Left ventricle myocardium inferior (tissue), 1 donor: ENCODE measurements at regions not wholly inside any gene's neighbourhood (a gene's known extent, or its start where the extent isn't known, plus 50 kb on each side); places are given as distances from the start of the nearest gene placed in this dataset.

Experiments
- DNase-seq: peaks from one replicate; pipeline ENCODE4 v3.0.0-alpha.2; 2020
- H3K27ac ChIP-seq: fragments of 200-600 bp; replicated peaks from 2 replicates; pipeline ENCODE4 v1.8.0; 2021
- H3K27me3 ChIP-seq: fragments of 200-600 bp; 2 replicates; pipeline ENCODE4 v1.8.0; 2021; ENCODE audit warnings: low read depth
- H3K36me3 ChIP-seq: fragments of 200-600 bp; 2 replicates; pipeline ENCODE4 v1.8.0; 2021
- H3K4me1 ChIP-seq: fragments of 200-600 bp; 2 replicates; pipeline ENCODE4 v1.8.0; 2021
- H3K4me3 ChIP-seq: fragments of 200-600 bp; 2 replicates; pipeline ENCODE4 v1.8.0; 2021; ENCODE audit warnings: mild to moderate bottlenecking, moderate library complexity
- H3K9me3 ChIP-seq: fragments of 200-600 bp; replicated peaks from 2 replicates; pipeline ENCODE4 v1.8.0; 2021
- CTCF ChIP-seq: fragments of 200-600 bp; IDR thresholded peaks from 2 replicates; pipeline ENCODE4 v1.8.0; 2021; ENCODE audit warnings: antibody characterized with exemption, mild to moderate bottlenecking, borderline replicate concordance
- intact Hi-C: fragments of 100-400 bp; cut with micrococcal nuclease; formaldehyde crosslinking; loops from one replicate; pipeline ENCODE4 v1.11.0; 2022
- donor health status: DM: no; HTN: yes; CAD: no; lungs with severe emphysema.

- H3K36me3 ChIP-seq: no peaks in the 10 kb centered on the region
- no peak overlapping the region for H3K27ac ChIP-seq
- intact Hi-C loops: loop anchor here (10.0 kb wide), 2 partner anchors 197 to 1003 kb away; no protein-coding TSS in a partner anchor
Measured at GRCh38 chr2:217517402-217517801, 485.4 kb downstream of the TNS1 start.

GRCh38 chr2:217515615-217516309 lies 487.0 kb downstream of the TNS1 start:
- Histone ChIP-seq H3K4me3 (no peak overlapping the region), H3K27ac (no peak overlapping the region), H3K27me3 (no peaks in the 10 kb centered on the region), H3K9me3 (no peaks in the 10 kb centered on the region), H3K36me3 (no peaks in the 10 kb centered on the region), H3K4me1 (peaks cover 22% of the 10 kb centered on the region)
- intact Hi-C loops: loop anchor here (10.0 kb wide), 2 partner anchors 199 to 1001 kb away; no protein-coding TSS in a partner anchor
- no peak for TF ChIP-seq CTCF
- DNase-seq: no peak

More at GRCh38 chr2:217517402-217517801, 485.4 kb downstream of the TNS1 start:
- TF ChIP-seq CTCF: no peak
- Histone ChIP-seq H3K27me3 (no peaks in the 10 kb centered on the region), H3K9me3 (no peaks in the 10 kb centered on the region), H3K4me3 (no peak overlapping the region), H3K4me1 (peaks cover 9% of the 10 kb centered on the region)
- DNase-seq: no peak

- H3K9me3 ChIP-seq: no peaks in the 10 kb centered on the region
- peaks cover 29% of the 10 kb centered on the region for H3K4me1 ChIP-seq
- H3K27ac ChIP-seq: no peak overlapping the region
- no peak for DNase-seq
- no peaks in the 10 kb centered on the region for H3K36me3 ChIP-seq
- TF ChIP-seq CTCF: no peak
- H3K4me3 ChIP-seq: no peak overlapping the region
- intact Hi-C loops: loop anchor here (5.0 to 10.0 kb wide), 4 partner anchors 202 to 998 kb away; partner anchors contain the start of gene IGFBP5
- H3K27me3 ChIP-seq: no peaks in the 10 kb centered on the region
Measured at GRCh38 chr2:217513258-217513657, 489.5 kb downstream of the TNS1 start.

- H3K27ac ChIP-seq: no peak overlapping the region
- TF ChIP-seq CTCF: no peak
- intact Hi-C loops: loop anchor here (5.0 to 10.0 kb wide), 4 partner anchors 202 to 998 kb away; partner anchors contain the start of gene IGFBP5
- H3K4me3 ChIP-seq: no peak overlapping the region
- no peaks in the 10 kb centered on the region for H3K27me3 ChIP-seq
- peaks cover 29% of the 10 kb centered on the region for H3K4me1 ChIP-seq
- no peak for DNase-seq
- no peaks in the 10 kb centered on the region for H3K9me3 ChIP-seq
- H3K36me3 ChIP-seq: no peaks in the 10 kb centered on the region
Measured at GRCh38 chr2:217512728-217513127, 490.1 kb downstream of the TNS1 start.

GRCh38 chr2:217512259-217512658 lies 490.5 kb downstream of the TNS1 start:
- no peaks in the 10 kb centered on the region for H3K9me3 ChIP-seq
- no peaks in the 10 kb centered on the region for H3K36me3 ChIP-seq
- intact Hi-C loops: loop anchor here (5.0 to 10.0 kb wide), 4 partner anchors 203 to 997 kb away; partner anchors contain the start of gene IGFBP5
- DNase-seq: no peak
- H3K4me3 ChIP-seq: no peak overlapping the region
- peaks cover 29% of the 10 kb centered on the region for H3K4me1 ChIP-seq
- no peak for TF ChIP-seq CTCF
- H3K27me3 ChIP-seq: no peaks in the 10 kb centered on the region
- no peak overlapping the region for H3K27ac ChIP-seq
